ENCODE measurements at regions not wholly inside any gene's neighbourhood (a gene's known extent, or its start where the extent isn't known, plus 50 kb on each side); places are given as distances from the start of the nearest gene placed in this dataset.

DNA sequence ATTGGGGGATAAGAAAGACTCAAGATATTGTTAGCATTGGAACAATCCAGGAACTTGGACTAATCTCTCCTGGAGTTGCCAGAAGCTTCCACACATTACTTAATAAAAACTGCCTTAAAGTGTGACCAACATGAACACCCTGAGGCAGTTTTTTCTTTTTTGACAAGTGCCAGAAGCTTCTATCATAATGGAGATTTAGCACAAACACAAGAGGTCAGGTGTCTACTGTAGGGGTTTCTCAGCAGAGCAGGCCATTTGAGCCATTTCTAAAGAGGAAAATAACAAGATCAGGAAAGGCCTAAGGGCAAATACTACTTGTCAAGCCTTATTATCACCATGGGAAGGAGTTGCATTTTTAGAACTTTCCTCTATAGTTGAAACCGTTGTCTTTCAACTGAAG, 361.5 kb downstream of the EPM2A start:
- no peak for DNase-seq (ENCODE audit: low read depth)
- no peak overlapping the region for H3K4me3 ChIP-seq (ENCODE audit: low read length)
- TF ChIP-seq, protein P1, sequence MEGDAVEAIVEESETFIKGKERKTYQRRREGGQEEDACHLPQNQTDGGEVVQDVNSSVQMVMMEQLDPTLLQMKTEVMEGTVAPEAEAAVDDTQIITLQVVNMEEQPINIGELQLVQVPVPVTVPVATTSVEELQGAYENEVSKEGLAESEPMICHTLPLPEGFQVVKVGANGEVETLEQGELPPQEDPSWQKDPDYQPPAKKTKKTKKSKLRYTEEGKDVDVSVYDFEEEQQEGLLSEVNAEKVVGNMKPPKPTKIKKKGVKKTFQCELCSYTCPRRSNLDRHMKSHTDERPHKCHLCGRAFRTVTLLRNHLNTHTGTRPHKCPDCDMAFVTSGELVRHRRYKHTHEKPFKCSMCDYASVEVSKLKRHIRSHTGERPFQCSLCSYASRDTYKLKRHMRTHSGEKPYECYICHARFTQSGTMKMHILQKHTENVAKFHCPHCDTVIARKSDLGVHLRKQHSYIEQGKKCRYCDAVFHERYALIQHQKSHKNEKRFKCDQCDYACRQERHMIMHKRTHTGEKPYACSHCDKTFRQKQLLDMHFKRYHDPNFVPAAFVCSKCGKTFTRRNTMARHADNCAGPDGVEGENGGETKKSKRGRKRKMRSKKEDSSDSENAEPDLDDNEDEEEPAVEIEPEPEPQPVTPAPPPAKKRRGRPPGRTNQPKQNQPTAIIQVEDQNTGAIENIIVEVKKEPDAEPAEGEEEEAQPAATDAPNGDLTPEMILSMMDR (conservative IDR thresholded peaks at IDR 0.05; ENCODE audit: low read length) = no peak

DNA sequence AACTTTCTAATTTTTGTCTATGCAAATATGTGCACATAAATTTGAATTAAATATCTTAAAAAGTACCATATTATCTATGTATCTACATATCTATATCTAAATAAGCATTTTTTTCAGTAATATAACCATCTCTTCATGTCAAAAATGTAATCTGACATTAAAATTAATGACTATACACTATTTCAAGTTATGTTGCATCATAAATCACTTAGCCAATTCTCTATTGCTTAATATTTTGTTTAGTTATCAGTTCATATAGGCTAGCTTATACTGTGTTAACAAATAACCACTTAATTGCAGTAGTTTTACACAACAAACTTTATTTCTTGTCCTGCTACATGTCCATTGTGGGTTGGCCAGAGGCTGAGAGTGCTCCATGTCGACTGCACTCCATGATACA, 360.8 kb downstream of the EPM2A start:
- no peak for DNase-seq (ENCODE audit: low read depth)
- TF ChIP-seq, protein P1 (conservative IDR thresholded peaks at IDR 0.05; ENCODE audit: low read length) = no peak
- H3K4me3 ChIP-seq (ENCODE audit: low read length) = no peak overlapping the region

DNA sequence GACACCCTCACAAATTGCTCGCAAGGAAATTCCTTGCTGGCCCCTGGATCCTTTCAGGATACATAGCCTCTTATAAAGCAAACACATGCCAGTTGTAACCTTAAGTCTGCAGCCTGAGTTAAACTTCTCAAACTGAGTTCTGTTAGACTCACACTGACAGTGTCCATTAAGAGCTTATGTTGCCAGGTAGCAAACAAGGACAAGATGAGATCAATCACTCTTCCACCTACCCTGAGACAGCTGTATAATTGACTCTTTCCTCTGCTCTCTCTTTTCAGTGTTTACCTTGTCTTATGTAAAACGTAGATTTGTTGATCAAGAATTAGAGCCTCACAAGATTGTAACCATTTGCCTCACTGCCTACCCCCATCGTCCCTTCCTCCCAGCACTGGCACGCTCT, 359.8 kb downstream of the EPM2A start:
- TF ChIP-seq, protein P1 (conservative IDR thresholded peaks at IDR 0.05; ENCODE audit: low read length) = no peak
- no peak overlapping the region for H3K4me3 ChIP-seq (ENCODE audit: low read length)
- DNase-seq (ENCODE audit: low read depth) = no peak

DNA sequence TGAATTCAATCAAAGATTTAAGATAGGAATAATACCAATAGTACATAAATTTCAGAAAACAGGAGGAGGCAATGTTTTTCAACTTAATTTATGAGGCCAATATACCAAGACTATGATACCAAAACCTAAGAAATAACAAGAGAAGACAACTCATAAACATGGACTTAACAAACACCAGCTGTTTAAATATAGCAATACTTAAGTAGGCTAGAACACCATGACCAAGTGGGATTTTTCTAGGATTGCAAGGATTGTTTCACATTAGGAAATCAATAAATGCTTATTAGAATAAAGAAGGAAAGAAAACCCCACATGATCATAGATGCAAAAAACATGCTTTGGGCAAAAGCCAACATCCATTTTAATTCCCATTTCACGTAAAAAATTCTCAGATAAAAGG, 355.1 kb downstream of the EPM2A start:
- TF ChIP-seq, protein P1 (conservative IDR thresholded peaks at IDR 0.05; ENCODE audit: low read length) = no peak
- DNase-seq (ENCODE audit: low read depth) = no peak
- no peak overlapping the region for H3K4me3 ChIP-seq (ENCODE audit: low read length)

DNA sequence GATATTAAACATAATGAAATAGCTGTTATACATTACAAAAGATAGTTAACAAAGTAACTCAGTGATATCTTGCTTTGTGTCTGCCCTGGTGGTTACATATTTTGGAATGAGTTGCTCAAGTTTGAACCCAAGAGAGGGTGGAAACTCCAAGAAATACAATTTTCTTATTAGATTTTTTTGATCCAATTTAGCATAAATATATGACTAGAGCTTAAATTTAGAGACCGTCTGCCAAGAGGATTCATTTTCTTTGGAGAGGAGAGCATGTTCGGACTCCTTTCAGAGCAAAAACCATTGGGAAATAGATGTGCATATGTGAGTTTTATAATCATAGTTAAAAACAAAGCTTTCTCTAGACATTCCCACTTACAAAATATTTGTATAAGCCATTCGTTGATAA, 353.4 kb downstream of the EPM2A start:
- H3K4me3 ChIP-seq (ENCODE audit: low read length) = no peak overlapping the region
- no peak for DNase-seq (ENCODE audit: low read depth)
- TF ChIP-seq, protein P1 (conservative IDR thresholded peaks at IDR 0.05; ENCODE audit: low read length) = no peak

DNA sequence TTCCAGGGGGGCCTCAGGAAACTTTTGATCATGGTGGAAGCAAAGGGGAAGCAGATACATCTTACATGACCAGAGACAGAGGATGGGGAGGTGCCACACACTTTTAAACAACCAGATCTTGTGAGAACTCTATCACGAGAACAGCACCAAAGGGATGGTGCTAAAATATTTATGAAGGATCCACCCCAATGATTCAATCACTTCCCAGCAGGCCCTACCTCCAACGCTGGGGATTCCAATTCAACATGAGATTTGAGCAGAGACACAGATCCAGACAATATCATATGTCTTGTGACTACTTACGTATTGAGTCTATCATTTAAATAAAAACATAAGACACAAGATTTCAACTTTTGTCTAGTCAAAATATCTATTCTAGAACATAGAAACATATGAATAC, 351.9 kb downstream of the EPM2A start:
- no peak overlapping the region for H3K4me3 ChIP-seq (ENCODE audit: low read length)
- TF ChIP-seq, protein P1 (conservative IDR thresholded peaks at IDR 0.05; ENCODE audit: low read length) = no peak
- DNase-seq (ENCODE audit: low read depth) = no peak

DNA sequence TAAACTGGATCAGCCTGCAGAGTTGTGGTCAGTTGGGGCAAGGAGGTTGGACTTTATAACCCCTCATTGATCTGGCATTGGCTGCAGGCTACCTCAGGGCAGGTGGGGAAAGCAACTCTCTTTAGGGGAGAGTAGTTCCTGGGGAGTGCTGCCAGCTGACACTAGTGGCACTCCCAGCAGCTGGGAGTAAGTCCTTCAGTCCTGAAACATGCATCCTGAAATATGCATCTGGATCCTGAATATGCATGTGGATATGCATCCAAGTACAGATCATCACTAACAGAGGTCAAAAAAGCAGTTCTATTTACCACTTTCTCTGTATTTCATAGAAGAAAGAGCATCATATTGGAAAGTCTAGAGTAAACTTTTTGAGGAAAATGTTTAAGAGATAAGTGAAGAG, 350.8 kb downstream of the EPM2A start:
- DNase-seq (ENCODE audit: low read depth) = no peak
- TF ChIP-seq, protein P1 (conservative IDR thresholded peaks at IDR 0.05; ENCODE audit: low read length) = no peak
- no peak overlapping the region for H3K4me3 ChIP-seq (ENCODE audit: low read length)

All from AG10803 (cell line).